Sigmoid colon (tissue), 4 donors: ENCODE measurements at regions not wholly inside any gene's neighbourhood (a gene's known extent, or its start where the extent isn't known, plus 50 kb on each side); places are given as distances from the start of the nearest gene placed in this dataset.

Experiments used
- CTCF ChIP-seq, 4 experiments: fragments of 450-650 bp in 3 of 4; fragments of 200-600 bp in 1 of 4; IDR thresholded peaks; one replicate each; pipeline ENCODE4 v1.5.1; 2016 to 2019; ENCODE audit warnings: antibody characterized with exemption in 4 of 4, mild to moderate bottlenecking in 3 of 4, moderate library complexity in 2 of 4
- EP300 ChIP-seq, 4 donors: sonication (generic); formaldehyde crosslinking; IDR thresholded peaks; one replicate each; pipeline ENCODE4 v1.6.1; 2017; ENCODE audit warnings: antibody characterized with exemption in 4 of 4
- POLR2A ChIP-seq, 2 donors: fragments of 450-650 bp; IDR thresholded peaks; one replicate each; pipeline ENCODE4 v1.6.1; 2016; ENCODE audit warnings: antibody characterized with exemption in 2 of 2, mild to moderate bottlenecking in 2 of 2, moderate library complexity in 2 of 2

DNA sequence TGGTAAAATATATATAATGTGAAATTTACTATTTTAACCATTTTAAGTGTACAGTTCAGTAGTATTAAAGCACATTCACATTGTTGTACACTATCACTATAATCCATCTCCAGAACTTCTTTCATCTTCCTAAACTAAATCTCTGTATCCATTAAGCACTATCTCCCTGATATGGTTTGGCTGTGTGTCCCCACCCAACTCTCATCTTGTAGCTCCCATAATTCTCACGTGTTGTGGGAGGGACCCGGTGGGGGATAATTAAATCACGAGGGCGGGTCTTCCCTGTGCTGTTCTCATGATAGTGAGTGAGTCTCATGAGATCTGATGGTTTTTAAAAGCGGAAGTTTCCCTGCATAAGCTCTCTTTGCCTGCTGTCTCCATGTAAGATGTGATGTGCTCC, 178.9 kb upstream of the NABP1 start:
- TF ChIP-seq CTCF (IDR thresholded peaks at IDR 0.05) (no peak), POLR2A (IDR thresholded peaks at IDR 0.05) (no peak), EP300 (IDR thresholded peaks at IDR 0.05) (no peak)
